GM12878 (cell line): ENCODE measurements at regions not wholly inside any gene's neighbourhood (a gene's known extent, or its start where the extent isn't known, plus 50 kb on each side); places are given as distances from the start of the nearest gene placed in this dataset.

ENCODE experiments used
- ATAC-seq: fragments of 200-7000 bp; cut with Tn5 transposase; 3 replicates; pipeline ENCODE4 v1.9.1; 2020; ENCODE audit warnings: mild to moderate bottlenecking, moderate library complexity
- BruUV-seq: library from RNA; stranded (reverse); fragments of 400-500 nt; replicated peaks from 2 replicates; lab custom pipeline; 2021; lab: Mats Ljungman, UMichigan
- CTCF ChIA-PET: fragments of 300-600 bp; sonication (Branson Sonifier 250); formaldehyde crosslinking; extraction: SDS; loops from one replicate; lab custom pipeline; 2021; ENCODE audit warnings: inconsistent platforms; lab: Yijun Ruan, JAX
- POLR2A ChIA-PET: fragments of 350-600 bp; formaldehyde crosslinking; extraction: SDS; loops from one replicate; lab custom pipeline; 2021; ENCODE audit warnings: inconsistent platforms; lab: Charles Lee
- RAD21 ChIA-PET: fragments of 300-600 bp; sonication (Branson Sonifier 250); formaldehyde crosslinking; loops from one replicate; lab custom pipeline; 2023; ENCODE audit warnings: antibody characterized with exemption; ENCODE audit not compliant: unreplicated experiment; lab: Charles Lee
- SMC1A ChIA-PET: fragments of 300-600 bp; sonication (Branson Sonifier 250); formaldehyde crosslinking; loops from one replicate; lab custom pipeline; 2023; ENCODE audit not compliant: unreplicated experiment, uncharacterized antibody; lab: Charles Lee
- DNase-seq: peaks from one replicate; pipeline ENCODE4 v3.0.0-alpha.2; 2011; ENCODE audit warnings: low read depth, low spot score
- FAIRE-seq: peaks from 3 replicates; lab custom pipeline; 2011; peaks lifted over from hg19 to GRCh38; lab: Jason Lieb, UNC
- H2AFZ ChIP-seq: 2 replicates; pipeline ENCODE4 v1.6.0; 2011; ENCODE audit warnings: low read depth, low read length, control low read depth; ENCODE audit not compliant: control insufficient read depth
- H3K27ac ChIP-seq: 2 replicates; pipeline ENCODE4 v1.5.1; 2011; ENCODE audit warnings: control low read depth; ENCODE audit not compliant: control insufficient read depth, insufficient read depth
- H3K27me3 ChIP-seq, 2 experiments: replicated peaks in 1 of 2; 2 replicates each; pipeline versions ENCODE4 v1.6.0 to v1.6.1; 2011; ENCODE audit warnings: low read length in 1 of 2; ENCODE audit not compliant: control insufficient read depth in 2 of 2, insufficient read depth in 2 of 2
- H3K36me3 ChIP-seq, 2 experiments: 2 replicates each; pipeline ENCODE4 v1.5.1; 2011; ENCODE audit warnings: low read length in 1 of 2; ENCODE audit not compliant: control insufficient read depth in 2 of 2, insufficient read depth in 2 of 2
- H3K4me1 ChIP-seq: 2 replicates; pipeline ENCODE4 v1.6.1; 2011; ENCODE audit warnings: mild to moderate bottlenecking, low read length, moderate library complexity, mixed read lengths; ENCODE audit not compliant: control insufficient read depth, insufficient read depth
- H3K4me2 ChIP-seq: 2 replicates; pipeline ENCODE4 v1.6.0; 2011; ENCODE audit warnings: control low read depth; ENCODE audit not compliant: control insufficient read depth, insufficient read depth
- H3K4me3 ChIP-seq: fragments of 200-600 bp; sonication (generic); 2 replicates; pipeline ENCODE4 v1.5.1; 2016
- H3K79me2 ChIP-seq: 2 replicates; pipeline ENCODE4 v1.6.0; 2011; ENCODE audit warnings: low read length; ENCODE audit not compliant: control insufficient read depth, insufficient read depth
- H3K9ac ChIP-seq: 2 replicates; pipeline ENCODE4 v1.8.0; 2011; ENCODE audit warnings: low read length, control low read depth, mixed read lengths; ENCODE audit not compliant: control insufficient read depth, insufficient read depth
- H3K9me3 ChIP-seq: replicated peaks from 3 replicates; pipeline ENCODE4 v1.5.1; 2011; ENCODE audit warnings: mild to moderate bottlenecking, low read length; ENCODE audit not compliant: control insufficient read depth, insufficient read depth
- H4K20me1 ChIP-seq: 2 replicates; pipeline ENCODE4 v1.6.0; 2011; ENCODE audit not compliant: control insufficient read depth, insufficient read depth
- CBX3 ChIP-seq: fragments of 200-600 bp; sonication (generic); IDR thresholded peaks from 2 replicates; pipeline ENCODE4 v1.6.1; 2016; ENCODE audit warnings: low read depth, borderline replicate concordance
- DPF2 ChIP-seq: fragments of 450-650 bp; IDR thresholded peaks from 2 replicates; pipeline ENCODE4 v1.6.1; 2017; ENCODE audit warnings: mild to moderate bottlenecking
- FOXK2 ChIP-seq: fragments of 450-650 bp; IDR thresholded peaks from 2 replicates; pipeline ENCODE4 v1.6.1; 2017; ENCODE audit warnings: mild to moderate bottlenecking, moderate library complexity
- MLLT1 ChIP-seq: fragments of 450-650 bp; IDR thresholded peaks from 2 replicates; pipeline ENCODE4 v1.6.1; 2016; ENCODE audit warnings: mild to moderate bottlenecking
- NFXL1 ChIP-seq: fragments of 450-650 bp; IDR thresholded peaks from 2 replicates; pipeline ENCODE4 v1.6.1; 2017; ENCODE audit warnings: antibody characterized with exemption, mild to moderate bottlenecking, borderline replicate concordance
- TCF3 ChIP-seq: IDR thresholded peaks from 2 replicates; pipeline ENCODE4 v1.6.1; 2012; ENCODE audit warnings: low read depth, mild to moderate bottlenecking, low read length, borderline replicate concordance; ENCODE audit not compliant: insufficient read depth
- WGBS: methylation state at CpG from one replicate; pipeline ENCODE4 v1.1.6; 2016; ENCODE audit warnings: low lambda C conversion rate; ENCODE audit not compliant: insufficient replicate concordance, insufficient coverage; ENCODE audit errors: missing lambda C conversion rate; 5-methylcytosine and 5-hydroxymethylcytosine counted together
- in situ Hi-C: fragments of 300-500 bp; cut with MboI; formaldehyde crosslinking; loops from 9 replicates; pipeline ENCODE4 v1.14.3; 2018; ENCODE audit warnings: mixed read lengths
- intact Hi-C: fragments of 100-400 bp; cut with micrococcal nuclease; formaldehyde crosslinking; loops from one replicate; pipeline ENCODE4 v1.14.2; 2022; ENCODE audit not compliant: unreplicated experiment
- TF ChIP-seq, protein P1 (sequence below), 3 experiments: IDR thresholded peaks in 2 of 3; conservative IDR thresholded peaks in 1 of 3; 2 replicates each; pipeline ENCODE4 v1.5.1; 2011; ENCODE audit warnings: low read depth in 3 of 3, low read length in 3 of 3, mild to moderate bottlenecking in 3 of 3, control low read depth in 2 of 3, moderate library complexity in 2 of 3, inconsistent platforms in 1 of 3, mixed read lengths in 1 of 3; ENCODE audit not compliant: control insufficient read depth in 2 of 3, insufficient read depth in 1 of 3; ENCODE audit errors: extremely low read depth in 1 of 3
- TF ChIP-seq, protein P2 (sequence below): fragments of 450-650 bp; IDR thresholded peaks from 2 replicates; pipeline ENCODE4 v1.6.1; 2017; ENCODE audit warnings: mild to moderate bottlenecking, moderate library complexity
- TF ChIP-seq, protein P3 (sequence below): fragments of 150-350 bp; IDR thresholded peaks from 2 replicates; pipeline ENCODE4 v1.6.1; 2016; ENCODE audit warnings: low read depth, low read length
- TF ChIP-seq, protein P4 (sequence below): IDR thresholded peaks from 2 replicates; pipeline ENCODE4 v1.6.1; 2012; ENCODE audit warnings: low read depth, low read length, improper control_type of control experiment

- no peaks in the 10 kb centered on the region for H3K9me3 ChIP-seq
- H3K4me3 ChIP-seq = no peak overlapping the region
- intact Hi-C loops (no loop called here), in situ Hi-C loops (no loop called here)
- H3K79me2 ChIP-seq = no peaks in the 10 kb centered on the region
- ATAC-seq (peak; percentile 63), FAIRE-seq (no peak), DNase-seq (no peak)
- SMC1A ChIA-PET = interaction anchor here (0.7 to 5.6 kb wide), 23 partner anchors 11 to 493 kb away, joined by 3 to 82 read pairs (median 4); no protein-coding TSS in a partner anchor
- no peak overlapping the region for H3K27ac ChIP-seq
- no peak overlapping the region for H3K9ac ChIP-seq
- no peaks in the 10 kb centered on the region for H3K36me3 ChIP-seq
- CTCF ChIA-PET = interaction anchor here (0.9 to 4.5 kb wide), 9 partner anchors 9 to 158 kb away, joined by 3 to 29 read pairs (median 4); no protein-coding TSS in a partner anchor
- WGBS = 71% methylated on average over 2 of the region's 2 CpGs
- H3K4me2 ChIP-seq = no peak overlapping the region
- H3K27me3 ChIP-seq = no peaks in the 10 kb centered on the region
- POLR2A ChIA-PET = interaction anchor here (0.5 to 1.8 kb wide), 6 partner anchors 10 to 120 kb away, joined by 3 to 6 read pairs (median 4); no protein-coding TSS in a partner anchor
- H3K4me1 ChIP-seq = peaks cover 43% of the 10 kb centered on the region
- H4K20me1 ChIP-seq = no peaks in the 10 kb centered on the region
- H2AFZ ChIP-seq = no peak overlapping the region
- no TSS peak for BruUV-seq
- RAD21 ChIA-PET = interaction anchor here (0.8 to 5.5 kb wide), 10 partner anchors 12 to 80 kb away, joined by 3 to 40 read pairs (median 4); partner anchors contain the start of gene FUT8
- TF ChIP-seq MLLT1 (no peak), FOXK2 (no peak), NFXL1 (no peak), DPF2 (peak; percentile 71; the same call in 1 of the 2 replicates), TCF3 (no peak), CBX3 (no peak)
- TF ChIP-seq, protein P1, sequence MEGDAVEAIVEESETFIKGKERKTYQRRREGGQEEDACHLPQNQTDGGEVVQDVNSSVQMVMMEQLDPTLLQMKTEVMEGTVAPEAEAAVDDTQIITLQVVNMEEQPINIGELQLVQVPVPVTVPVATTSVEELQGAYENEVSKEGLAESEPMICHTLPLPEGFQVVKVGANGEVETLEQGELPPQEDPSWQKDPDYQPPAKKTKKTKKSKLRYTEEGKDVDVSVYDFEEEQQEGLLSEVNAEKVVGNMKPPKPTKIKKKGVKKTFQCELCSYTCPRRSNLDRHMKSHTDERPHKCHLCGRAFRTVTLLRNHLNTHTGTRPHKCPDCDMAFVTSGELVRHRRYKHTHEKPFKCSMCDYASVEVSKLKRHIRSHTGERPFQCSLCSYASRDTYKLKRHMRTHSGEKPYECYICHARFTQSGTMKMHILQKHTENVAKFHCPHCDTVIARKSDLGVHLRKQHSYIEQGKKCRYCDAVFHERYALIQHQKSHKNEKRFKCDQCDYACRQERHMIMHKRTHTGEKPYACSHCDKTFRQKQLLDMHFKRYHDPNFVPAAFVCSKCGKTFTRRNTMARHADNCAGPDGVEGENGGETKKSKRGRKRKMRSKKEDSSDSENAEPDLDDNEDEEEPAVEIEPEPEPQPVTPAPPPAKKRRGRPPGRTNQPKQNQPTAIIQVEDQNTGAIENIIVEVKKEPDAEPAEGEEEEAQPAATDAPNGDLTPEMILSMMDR (IDR thresholded peaks at IDR 0.05 in 2 of 3, conservative IDR thresholded peaks at IDR 0.05 in 1 of 3; ENCODE audit: control insufficient read depth in 2 of 3, extremely low read depth in 1 of 3, insufficient read depth in 1 of 3, low read depth in 3 of 3, low read length in 3 of 3) = no peak
- TF ChIP-seq, protein P2, sequence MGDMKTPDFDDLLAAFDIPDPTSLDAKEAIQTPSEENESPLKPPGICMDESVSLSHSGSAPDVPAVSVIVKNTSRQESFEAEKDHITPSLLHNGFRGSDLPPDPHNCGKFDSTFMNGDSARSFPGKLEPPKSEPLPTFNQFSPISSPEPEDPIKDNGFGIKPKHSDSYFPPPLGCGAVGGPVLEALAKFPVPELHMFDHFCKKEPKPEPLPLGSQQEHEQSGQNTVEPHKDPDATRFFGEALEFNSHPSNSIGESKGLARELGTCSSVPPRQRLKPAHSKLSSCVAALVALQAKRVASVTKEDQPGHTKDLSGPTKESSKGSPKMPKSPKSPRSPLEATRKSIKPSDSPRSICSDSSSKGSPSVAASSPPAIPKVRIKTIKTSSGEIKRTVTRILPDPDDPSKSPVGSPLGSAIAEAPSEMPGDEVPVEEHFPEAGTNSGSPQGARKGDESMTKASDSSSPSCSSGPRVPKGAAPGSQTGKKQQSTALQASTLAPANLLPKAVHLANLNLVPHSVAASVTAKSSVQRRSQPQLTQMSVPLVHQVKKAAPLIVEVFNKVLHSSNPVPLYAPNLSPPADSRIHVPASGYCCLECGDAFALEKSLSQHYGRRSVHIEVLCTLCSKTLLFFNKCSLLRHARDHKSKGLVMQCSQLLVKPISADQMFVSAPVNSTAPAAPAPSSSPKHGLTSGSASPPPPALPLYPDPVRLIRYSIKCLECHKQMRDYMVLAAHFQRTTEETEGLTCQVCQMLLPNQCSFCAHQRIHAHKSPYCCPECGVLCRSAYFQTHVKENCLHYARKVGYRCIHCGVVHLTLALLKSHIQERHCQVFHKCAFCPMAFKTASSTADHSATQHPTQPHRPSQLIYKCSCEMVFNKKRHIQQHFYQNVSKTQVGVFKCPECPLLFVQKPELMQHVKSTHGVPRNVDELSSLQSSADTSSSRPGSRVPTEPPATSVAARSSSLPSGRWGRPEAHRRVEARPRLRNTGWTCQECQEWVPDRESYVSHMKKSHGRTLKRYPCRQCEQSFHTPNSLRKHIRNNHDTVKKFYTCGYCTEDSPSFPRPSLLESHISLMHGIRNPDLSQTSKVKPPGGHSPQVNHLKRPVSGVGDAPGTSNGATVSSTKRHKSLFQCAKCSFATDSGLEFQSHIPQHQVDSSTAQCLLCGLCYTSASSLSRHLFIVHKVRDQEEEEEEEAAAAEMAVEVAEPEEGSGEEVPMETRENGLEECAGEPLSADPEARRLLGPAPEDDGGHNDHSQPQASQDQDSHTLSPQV = no peak
- TF ChIP-seq, protein P3, sequence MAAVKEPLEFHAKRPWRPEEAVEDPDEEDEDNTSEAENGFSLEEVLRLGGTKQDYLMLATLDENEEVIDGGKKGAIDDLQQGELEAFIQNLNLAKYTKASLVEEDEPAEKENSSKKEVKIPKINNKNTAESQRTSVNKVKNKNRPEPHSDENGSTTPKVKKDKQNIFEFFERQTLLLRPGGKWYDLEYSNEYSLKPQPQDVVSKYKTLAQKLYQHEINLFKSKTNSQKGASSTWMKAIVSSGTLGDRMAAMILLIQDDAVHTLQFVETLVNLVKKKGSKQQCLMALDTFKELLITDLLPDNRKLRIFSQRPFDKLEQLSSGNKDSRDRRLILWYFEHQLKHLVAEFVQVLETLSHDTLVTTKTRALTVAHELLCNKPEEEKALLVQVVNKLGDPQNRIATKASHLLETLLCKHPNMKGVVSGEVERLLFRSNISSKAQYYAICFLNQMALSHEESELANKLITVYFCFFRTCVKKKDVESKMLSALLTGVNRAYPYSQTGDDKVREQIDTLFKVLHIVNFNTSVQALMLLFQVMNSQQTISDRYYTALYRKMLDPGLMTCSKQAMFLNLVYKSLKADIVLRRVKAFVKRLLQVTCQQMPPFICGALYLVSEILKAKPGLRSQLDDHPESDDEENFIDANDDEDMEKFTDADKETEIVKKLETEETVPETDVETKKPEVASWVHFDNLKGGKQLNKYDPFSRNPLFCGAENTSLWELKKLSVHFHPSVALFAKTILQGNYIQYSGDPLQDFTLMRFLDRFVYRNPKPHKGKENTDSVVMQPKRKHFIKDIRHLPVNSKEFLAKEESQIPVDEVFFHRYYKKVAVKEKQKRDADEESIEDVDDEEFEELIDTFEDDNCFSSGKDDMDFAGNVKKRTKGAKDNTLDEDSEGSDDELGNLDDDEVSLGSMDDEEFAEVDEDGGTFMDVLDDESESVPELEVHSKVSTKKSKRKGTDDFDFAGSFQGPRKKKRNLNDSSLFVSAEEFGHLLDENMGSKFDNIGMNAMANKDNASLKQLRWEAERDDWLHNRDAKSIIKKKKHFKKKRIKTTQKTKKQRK = no peak
- TF ChIP-seq, protein P4, sequence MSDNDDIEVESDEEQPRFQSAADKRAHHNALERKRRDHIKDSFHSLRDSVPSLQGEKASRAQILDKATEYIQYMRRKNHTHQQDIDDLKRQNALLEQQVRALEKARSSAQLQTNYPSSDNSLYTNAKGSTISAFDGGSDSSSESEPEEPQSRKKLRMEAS = no peak
Measured at GRCh38 chr14:65332141-65332871, 80.2 kb upstream of the FUT8 start.
